IPS-15b (cell line): ENCODE measurements at regions not wholly inside any gene's neighbourhood (a gene's known extent, or its start where the extent isn't known, plus 50 kb on each side); places are given as distances from the start of the nearest gene placed in this dataset.

Experiments used
- H3K27me3 ChIP-seq: one replicate; pipeline ENCODE4 v1.6.1; 2013; ENCODE audit warnings: low read length; ENCODE audit not compliant: control insufficient read depth, insufficient read depth
- H3K36me3 ChIP-seq: one replicate; pipeline ENCODE4 v1.6.1; 2013; ENCODE audit warnings: low read length; ENCODE audit not compliant: control insufficient read depth, insufficient read depth
- H3K4me1 ChIP-seq: one replicate; pipeline ENCODE4 v1.6.1; 2013; ENCODE audit warnings: mild to moderate bottlenecking, low read length; ENCODE audit not compliant: control insufficient read depth, insufficient read depth
- H3K4me3 ChIP-seq: one replicate; pipeline ENCODE4 v1.5.1; 2013; ENCODE audit warnings: low read depth, low read length
- H3K9ac ChIP-seq: one replicate; pipeline ENCODE4 v1.6.1; 2013; ENCODE audit warnings: low read depth, mild to moderate bottlenecking, low read length
- H3K9me3 ChIP-seq: one replicate; pipeline ENCODE4 v1.6.1; 2013; ENCODE audit warnings: mild to moderate bottlenecking, low read length; ENCODE audit not compliant: control insufficient read depth, insufficient read depth

- Histone ChIP-seq H3K4me3 (no peak overlapping the region), H3K9ac (no peak overlapping the region), H3K9me3 (no peaks in the 10 kb centered on the region), H3K4me1 (peaks cover 5% of the 10 kb centered on the region), H3K27me3 (no peaks in the 10 kb centered on the region), H3K36me3 (no peaks in the 10 kb centered on the region)
Measured at GRCh38 chr9:103242486-103242885, 247.4 kb downstream of the CYLC2 start.

DNA sequence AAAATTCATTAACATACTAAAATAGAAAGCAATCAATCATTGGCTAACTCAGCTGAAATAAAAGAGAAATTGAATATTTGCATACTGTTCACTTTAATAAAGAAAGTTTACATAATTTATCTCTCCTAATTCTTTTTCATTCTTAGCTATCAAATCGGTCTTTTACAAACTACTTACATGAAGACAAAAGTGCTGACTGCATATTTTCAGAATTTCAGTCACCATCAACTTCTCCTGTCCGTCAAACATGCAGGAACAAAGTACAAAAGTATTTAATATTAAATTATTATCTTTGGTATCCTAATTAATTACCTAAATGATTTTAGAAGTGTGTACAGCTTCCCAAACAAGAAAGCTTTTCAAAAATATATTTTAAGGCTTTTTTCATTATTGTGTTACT is 248.4 kb downstream of the CYLC2 start:
- Histone ChIP-seq H3K4me3 (no peak overlapping the region), H3K4me1 (peaks cover 5% of the 10 kb centered on the region), H3K27me3 (no peaks in the 10 kb centered on the region), H3K9me3 (no peaks in the 10 kb centered on the region), H3K9ac (no peak overlapping the region), H3K36me3 (no peaks in the 10 kb centered on the region)

DNA sequence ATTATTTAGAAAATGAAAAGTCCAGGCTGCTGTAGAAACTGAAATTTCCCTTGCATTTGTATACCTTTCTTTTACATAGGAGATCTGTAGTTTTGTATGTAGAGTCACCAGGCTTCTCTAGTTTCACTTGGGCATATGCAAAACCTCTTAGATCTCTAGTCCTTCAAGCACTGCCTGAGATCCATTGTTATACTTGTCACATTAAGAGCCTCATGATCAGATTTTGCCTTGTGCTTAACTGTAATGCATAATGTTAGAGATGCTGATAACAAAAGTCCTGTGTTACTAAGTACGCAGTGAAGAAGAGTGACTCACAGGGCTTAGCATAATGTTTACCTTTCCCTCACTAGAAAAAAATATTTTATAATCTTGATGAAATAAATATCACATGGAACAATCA is 250.2 kb downstream of the CYLC2 start:
- Histone ChIP-seq H3K9me3 (no peaks in the 10 kb centered on the region), H3K4me1 (peaks cover 5% of the 10 kb centered on the region), H3K36me3 (no peaks in the 10 kb centered on the region), H3K4me3 (no peak overlapping the region), H3K9ac (no peak overlapping the region), H3K27me3 (no peaks in the 10 kb centered on the region)

GRCh38 chr9:103261951-103262350 is 266.8 kb downstream of the CYLC2 start:
- Histone ChIP-seq H3K9ac (no peak overlapping the region), H3K36me3 (no peaks in the 10 kb centered on the region), H3K27me3 (no peaks in the 10 kb centered on the region), H3K4me1 (peaks cover 9% of the 10 kb centered on the region), H3K9me3 (no peaks in the 10 kb centered on the region), H3K4me3 (no peak overlapping the region)

GRCh38 chr9:103266064-103266463 is 270.9 kb downstream of the CYLC2 start:
- H3K4me3 ChIP-seq, result no peak overlapping the region
- no peaks in the 10 kb centered on the region for H3K27me3 ChIP-seq
- H3K4me1 ChIP-seq, result peaks cover 9% of the 10 kb centered on the region
- no peaks in the 10 kb centered on the region for H3K9me3 ChIP-seq
- no peaks in the 10 kb centered on the region for H3K36me3 ChIP-seq
- H3K9ac ChIP-seq, result no peak overlapping the region

GRCh38 chr9:103277240-103277639 is 282.1 kb downstream of the CYLC2 start:
- Histone ChIP-seq H3K27me3 (no peaks in the 10 kb centered on the region), H3K9me3 (no peaks in the 10 kb centered on the region), H3K36me3 (no peaks in the 10 kb centered on the region), H3K9ac (no peak overlapping the region), H3K4me3 (no peak overlapping the region), H3K4me1 (no peaks in the 10 kb centered on the region)

GRCh38 chr9:103281126-103281525 is 286.0 kb downstream of the CYLC2 start:
- H3K4me1 ChIP-seq, result no peaks in the 10 kb centered on the region
- H3K9me3 ChIP-seq, result no peaks in the 10 kb centered on the region
- no peak overlapping the region for H3K9ac ChIP-seq
- no peaks in the 10 kb centered on the region for H3K36me3 ChIP-seq
- H3K27me3 ChIP-seq, result no peaks in the 10 kb centered on the region
- H3K4me3 ChIP-seq, result no peak overlapping the region

- Histone ChIP-seq H3K4me3 (no peak overlapping the region), H3K36me3 (no peaks in the 10 kb centered on the region), H3K9me3 (no peaks in the 10 kb centered on the region), H3K27me3 (no peaks in the 10 kb centered on the region), H3K9ac (no peak overlapping the region), H3K4me1 (no peaks in the 10 kb centered on the region)
Measured at GRCh38 chr9:103287361-103287760, 292.2 kb downstream of the CYLC2 start.

- H3K9me3 ChIP-seq, result no peaks in the 10 kb centered on the region
- no peak overlapping the region for H3K4me3 ChIP-seq
- no peaks in the 10 kb centered on the region for H3K27me3 ChIP-seq
- H3K36me3 ChIP-seq, result no peaks in the 10 kb centered on the region
- H3K9ac ChIP-seq, result no peak overlapping the region
- no peaks in the 10 kb centered on the region for H3K4me1 ChIP-seq
Measured at GRCh38 chr9:103296189-103296588, 301.1 kb downstream of the CYLC2 start.

DNA sequence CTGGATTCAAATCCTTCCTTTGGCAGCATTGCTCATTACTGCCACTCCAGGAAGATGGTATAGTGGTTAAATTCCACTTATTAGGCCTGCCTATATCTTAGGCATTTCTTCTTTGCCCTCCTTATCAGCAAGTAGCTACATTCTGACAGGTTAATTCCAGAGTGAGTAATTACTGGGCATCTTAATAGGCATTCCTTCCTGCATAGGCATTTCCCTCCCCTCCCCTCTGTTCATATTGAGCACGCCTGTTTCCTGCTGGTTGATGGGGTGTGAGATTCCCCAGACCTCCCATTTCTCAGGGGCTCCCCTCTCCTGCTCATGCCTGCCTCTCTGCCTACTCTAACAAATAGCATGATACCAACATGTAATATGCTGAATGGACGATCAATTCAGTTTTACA is 305.9 kb downstream of the CYLC2 start:
- no peaks in the 10 kb centered on the region for H3K4me1 ChIP-seq
- H3K36me3 ChIP-seq, result no peaks in the 10 kb centered on the region
- no peaks in the 10 kb centered on the region for H3K9me3 ChIP-seq
- no peaks in the 10 kb centered on the region for H3K27me3 ChIP-seq
- no peak overlapping the region for H3K9ac ChIP-seq
- H3K4me3 ChIP-seq, result no peak overlapping the region

DNA sequence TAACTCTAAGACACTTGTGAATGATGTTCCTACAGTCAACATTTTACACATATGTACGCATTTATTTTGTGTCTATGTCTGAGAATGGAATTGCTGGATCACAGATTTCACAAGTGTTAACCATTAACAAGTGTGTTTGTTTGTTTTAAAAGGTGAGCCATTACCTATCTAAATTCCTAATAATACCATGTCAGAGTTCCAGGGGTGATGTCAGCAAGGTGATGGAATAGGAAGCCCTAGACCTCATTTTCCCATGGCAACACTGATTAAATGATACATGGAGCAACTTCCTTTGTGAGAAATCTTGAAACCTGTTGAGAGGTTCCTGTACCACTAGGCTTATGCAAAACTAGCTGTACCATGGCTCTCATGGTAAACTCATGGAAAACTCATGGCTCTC is 309.7 kb downstream of the CYLC2 start:
- Histone ChIP-seq H3K9ac (no peak overlapping the region), H3K27me3 (no peaks in the 10 kb centered on the region), H3K36me3 (no peaks in the 10 kb centered on the region), H3K4me1 (no peaks in the 10 kb centered on the region), H3K9me3 (no peaks in the 10 kb centered on the region), H3K4me3 (no peak overlapping the region)

- Histone ChIP-seq H3K27me3 (no peaks in the 10 kb centered on the region), H3K9me3 (no peaks in the 10 kb centered on the region), H3K4me3 (no peak overlapping the region), H3K36me3 (no peaks in the 10 kb centered on the region), H3K4me1 (no peaks in the 10 kb centered on the region), H3K9ac (no peak overlapping the region)
Measured at GRCh38 chr9:103319979-103320378, 324.8 kb downstream of the CYLC2 start.

DNA sequence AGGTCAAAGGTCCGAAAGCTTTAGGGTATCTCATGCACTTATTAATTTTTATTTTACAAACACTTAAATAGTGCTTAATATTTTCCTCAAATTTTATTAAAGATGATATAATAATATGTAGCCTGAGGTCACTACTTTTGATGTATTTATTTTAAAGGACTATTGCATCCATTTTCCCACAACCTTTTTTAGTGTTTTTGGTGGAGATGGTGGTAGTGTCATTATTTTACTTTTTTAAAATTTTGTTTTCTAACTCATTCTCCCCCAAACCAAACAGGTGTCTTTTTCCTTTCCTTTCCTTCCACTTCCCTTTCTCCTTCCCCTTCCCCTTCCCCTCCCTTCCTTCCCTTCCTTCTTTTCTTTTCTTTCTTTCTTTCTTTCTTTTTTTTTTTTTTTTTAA is 328.6 kb downstream of the CYLC2 start:
- no peak overlapping the region for H3K4me3 ChIP-seq
- H3K9ac ChIP-seq, result no peak overlapping the region
- no peaks in the 10 kb centered on the region for H3K4me1 ChIP-seq
- H3K36me3 ChIP-seq, result no peaks in the 10 kb centered on the region
- H3K27me3 ChIP-seq, result no peaks in the 10 kb centered on the region
- H3K9me3 ChIP-seq, result no peaks in the 10 kb centered on the region
